OCI-LY7 (cell line): ENCODE measurements at regions not wholly inside any gene's neighbourhood (a gene's known extent, or its start where the extent isn't known, plus 50 kb on each side); places are given as distances from the start of the nearest gene placed in this dataset.

Experiments used
- CTCF ChIP-seq: fragments of 200-600 bp; sonication (generic); conservative IDR thresholded peaks from 2 replicates; pipeline ENCODE4 v1.5.1; 2014; ENCODE audit warnings: mild to moderate bottlenecking, antibody characterized with exemption, low read length, moderate library complexity, mixed read lengths
- EZH2phosphoT487 ChIP-seq: fragments of 200-600 bp; sonication (generic); IDR thresholded peaks from 2 replicates; pipeline ENCODE4 v1.6.1; 2018; ENCODE audit warnings: low read depth, borderline replicate concordance, mild to moderate bottlenecking, mixed run types, antibody characterized with exemption, low read length, moderate library complexity, mixed read lengths

GRCh38 chr6:56349194-56349593 is 101.8 kb upstream of the COL21A1 start:
- TF ChIP-seq CTCF (no peak), EZH2phosphoT487 (no peak)
